UCSD-AML1 (cell line): ENCODE measurements at regions not wholly inside any gene's neighbourhood (a gene's known extent, or its start where the extent isn't known, plus 50 kb on each side); places are given as distances from the start of the nearest gene placed in this dataset.
"Not testable (repeated sequence)": the region's sequence is repeated elsewhere in the genome, so short reads cannot be mapped to it uniquely, and the experiment has no call there.

Experiments used
- DNase-seq: peaks from one replicate; lab custom pipeline; 2025; ENCODE audit not compliant: unreplicated experiment; lab: John Stamatoyannopoulos, UW

DNA sequence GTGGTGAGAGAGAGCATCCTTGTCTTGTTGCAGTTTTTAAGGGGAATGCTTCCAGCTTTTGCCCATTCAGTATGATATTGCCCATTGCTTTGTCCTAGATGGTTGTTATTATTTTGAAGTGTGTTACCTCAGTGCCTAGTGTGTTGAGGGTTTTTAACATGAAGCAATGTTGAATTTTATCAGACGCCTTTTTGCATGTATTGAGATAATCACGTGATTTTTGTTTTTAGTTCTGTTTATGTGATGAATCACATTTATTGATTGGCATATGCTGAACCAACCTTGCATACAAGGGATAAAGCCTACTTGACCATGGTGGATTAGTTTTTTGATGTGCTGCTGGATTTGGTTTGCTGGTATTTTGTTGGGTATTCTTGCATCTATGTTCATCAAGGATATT, 302.3 kb upstream of the G2E3 start:
- DNase-seq: no peak

DNA sequence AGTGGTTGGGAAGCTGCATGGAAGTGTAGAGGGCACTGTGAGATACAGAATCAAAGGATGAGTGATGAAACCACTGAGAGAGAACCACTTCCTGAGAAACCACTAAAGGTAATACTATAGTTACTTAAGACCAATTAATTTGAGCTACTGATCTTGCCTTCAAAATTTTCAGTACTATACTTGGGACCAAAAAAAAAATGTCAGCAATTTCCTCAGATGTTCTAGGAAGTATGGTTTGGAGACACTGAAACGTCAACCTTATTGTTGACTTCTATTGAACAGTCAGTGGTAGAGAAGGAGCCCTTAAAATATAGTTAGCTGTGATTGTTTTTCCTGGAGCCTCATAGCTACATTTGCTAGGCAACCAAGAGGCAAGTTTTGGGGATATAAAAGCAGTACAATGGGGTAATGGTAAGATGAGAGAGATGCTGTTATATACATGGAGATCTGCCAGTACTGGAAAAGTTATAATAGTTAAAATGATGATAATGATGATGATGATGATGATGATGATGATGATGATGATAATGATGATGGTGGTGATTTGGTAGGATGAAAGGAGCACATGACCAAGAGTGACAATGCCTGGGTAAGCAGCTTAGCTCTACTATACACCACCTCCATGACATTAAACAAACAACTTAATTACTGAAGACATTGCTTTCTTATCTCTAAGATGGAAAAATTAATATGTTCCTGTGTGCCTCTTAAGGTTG, 300.9 kb upstream of the G2E3 start:
- no peak for DNase-seq

DNA sequence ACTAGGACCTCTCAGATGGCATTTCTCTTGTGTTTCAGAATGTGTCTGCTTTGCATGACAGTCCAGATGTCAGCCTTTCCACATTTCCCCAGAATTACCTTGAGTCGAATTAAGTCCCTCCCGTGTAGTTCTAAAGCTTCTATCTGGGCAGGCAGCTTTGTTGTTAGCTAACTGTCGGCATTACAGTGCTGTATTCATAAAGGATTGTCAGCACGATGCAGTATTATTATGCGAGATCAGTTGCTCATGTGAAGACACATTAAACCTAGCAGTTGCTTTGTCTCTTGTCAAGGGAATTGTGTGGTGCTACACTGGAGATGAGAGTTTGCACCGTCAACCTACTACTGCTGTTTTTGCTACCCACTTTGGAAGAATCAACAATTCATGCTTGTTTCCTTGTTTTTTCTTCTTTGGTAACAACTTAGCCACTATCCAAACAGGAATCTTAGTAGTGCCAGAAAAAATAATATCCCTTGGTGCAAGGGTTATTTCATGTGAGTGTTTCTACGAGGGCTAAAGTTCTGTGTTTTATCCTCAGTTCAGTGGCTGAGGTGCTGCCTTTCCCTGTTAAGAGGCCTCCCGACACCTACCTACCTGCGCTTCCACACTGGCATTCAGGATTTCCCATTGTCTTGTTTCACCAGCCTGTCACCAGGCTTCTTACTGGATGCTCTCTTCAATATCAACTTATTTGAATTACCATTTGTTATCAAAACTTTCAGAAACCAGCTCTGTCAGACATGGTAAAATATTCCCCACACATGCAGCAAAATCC, 297.9 kb upstream of the G2E3 start:
- no peak for DNase-seq

DNA sequence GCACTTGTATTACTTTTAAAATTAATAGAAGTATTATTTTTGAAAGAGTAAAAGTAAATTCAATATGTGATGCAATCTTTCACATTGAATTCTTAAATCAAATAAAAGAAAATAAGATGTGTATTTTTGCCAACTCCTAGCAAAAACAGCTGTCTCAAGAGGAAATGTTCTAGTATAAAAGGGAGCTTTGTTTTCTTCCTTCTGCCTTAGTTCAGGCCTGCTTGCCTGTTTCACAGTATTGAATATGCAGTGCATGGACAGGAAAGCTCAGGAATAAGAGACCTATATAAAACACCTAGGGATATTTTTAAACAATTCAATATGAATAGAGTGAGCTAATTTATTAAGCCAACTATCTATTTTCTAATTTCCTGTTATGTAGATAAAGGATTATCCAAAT, 294.8 kb upstream of the G2E3 start:
- DNase-seq: no peak

DNA sequence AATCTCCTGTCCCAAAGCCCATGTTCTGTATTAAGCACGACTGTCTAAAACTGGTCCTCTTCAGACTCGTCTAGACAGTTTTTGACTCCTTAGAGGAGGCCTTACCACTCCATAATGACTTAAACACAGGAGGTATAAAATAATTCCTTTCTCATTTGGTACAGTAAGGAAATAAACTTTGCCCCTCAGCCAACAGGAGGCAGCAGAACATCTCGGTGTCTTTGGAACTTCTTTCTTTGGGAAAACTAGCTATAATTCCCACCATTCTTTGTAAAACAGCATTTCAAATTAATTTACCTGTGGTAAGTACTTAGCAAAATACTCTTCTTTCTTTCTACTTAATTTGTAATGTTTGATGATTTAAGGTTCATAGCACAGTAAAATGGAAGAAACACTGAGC, 292.7 kb upstream of the G2E3 start:
- DNase-seq: no peak

GRCh38 chr14:30267141-30267540, 291.8 kb upstream of the G2E3 start:
- DNase-seq: no peak

GRCh38 chr14:30270200-30271161, 288.5 kb upstream of the G2E3 start:
- peak; percentile 52 for DNase-seq

- DNase-seq: no peak
Measured at GRCh38 chr14:30271811-30272323, 287.1 kb upstream of the G2E3 start.

DNA sequence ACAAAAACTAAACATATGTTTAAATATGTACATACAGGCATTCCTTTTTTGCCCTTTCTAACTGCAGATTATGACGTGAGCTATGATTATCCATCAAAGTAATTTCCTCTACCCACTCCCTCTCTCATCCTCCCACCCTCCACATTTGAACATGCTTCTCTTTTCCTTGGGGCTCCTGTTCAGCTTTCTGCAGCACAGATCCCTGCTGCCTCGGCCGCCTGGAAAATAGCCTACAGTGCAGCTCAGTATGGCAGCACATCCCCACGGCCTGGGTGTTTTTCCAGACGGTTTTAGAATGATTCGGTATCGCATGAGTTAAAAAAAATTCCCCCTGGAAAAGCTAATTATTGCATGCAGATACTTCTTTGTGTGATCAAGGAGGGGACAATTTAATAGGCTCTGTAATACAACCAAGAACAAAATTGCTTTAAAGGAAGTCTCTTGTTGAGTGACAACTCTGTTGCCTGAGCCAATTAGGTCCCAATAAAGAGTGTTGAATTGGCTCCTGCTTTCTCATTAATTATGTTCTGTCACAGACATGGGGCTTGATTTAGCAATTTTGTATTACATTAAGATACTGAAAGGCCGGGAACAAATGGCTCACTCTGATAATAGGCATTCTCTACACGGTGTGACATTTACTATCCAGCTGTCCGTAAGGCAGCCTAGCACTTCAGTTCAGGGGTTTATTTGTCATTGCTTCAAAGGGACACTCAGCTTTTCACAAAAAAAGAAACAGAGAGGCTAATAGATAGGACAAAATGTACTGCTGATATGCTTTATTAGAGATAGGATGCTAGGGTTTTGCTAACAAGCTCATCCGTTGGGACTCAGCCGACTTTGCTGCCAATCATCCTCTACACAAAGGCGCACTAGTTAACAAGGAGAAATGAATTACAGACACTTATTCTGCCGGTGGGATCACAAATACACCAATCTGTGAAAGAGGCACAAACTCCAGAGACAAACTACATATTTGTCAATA, 285.8 kb upstream of the G2E3 start:
- no peak for DNase-seq

GRCh38 chr14:30275604-30276003, 283.4 kb upstream of the G2E3 start:
- DNase-seq: no peak

DNA sequence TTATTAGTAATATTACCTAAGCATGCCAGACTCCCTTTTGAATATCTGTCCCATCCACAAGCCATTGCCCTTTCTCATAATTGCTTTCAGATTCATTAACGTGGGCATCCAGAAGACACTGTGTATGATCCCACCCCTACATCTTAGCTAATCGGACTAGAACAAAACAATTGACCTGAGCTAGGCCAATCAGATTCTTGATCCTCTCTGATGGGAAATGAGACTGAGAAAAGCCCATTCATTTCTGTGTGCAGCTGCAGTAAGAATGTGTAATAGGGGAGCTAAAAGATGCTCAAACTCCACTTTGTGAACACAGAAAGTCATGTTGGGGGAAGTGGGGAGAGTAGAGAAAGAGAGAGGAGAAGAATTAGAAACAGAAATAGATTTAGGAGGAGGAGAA, 281.7 kb upstream of the G2E3 start:
- no peak for DNase-seq

DNA sequence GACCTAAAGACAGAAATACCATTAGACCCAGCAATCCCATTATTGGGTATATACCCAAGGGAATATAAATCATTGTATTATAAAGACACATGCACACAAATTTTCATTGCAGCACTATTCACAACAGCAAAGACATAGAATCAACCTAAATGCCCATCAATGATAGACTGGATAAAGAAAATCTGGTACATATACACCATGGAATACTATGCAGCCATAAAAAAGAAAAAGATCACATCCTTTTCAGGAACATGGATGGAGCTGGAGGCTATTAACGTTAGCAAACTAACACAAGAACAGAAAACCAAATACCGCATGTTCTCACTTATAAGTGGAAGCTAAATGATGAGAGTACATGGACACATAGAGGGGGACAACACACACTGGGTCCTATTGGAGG, 280.1 kb upstream of the G2E3 start:
- DNase-seq: not testable (repeated sequence)

DNA sequence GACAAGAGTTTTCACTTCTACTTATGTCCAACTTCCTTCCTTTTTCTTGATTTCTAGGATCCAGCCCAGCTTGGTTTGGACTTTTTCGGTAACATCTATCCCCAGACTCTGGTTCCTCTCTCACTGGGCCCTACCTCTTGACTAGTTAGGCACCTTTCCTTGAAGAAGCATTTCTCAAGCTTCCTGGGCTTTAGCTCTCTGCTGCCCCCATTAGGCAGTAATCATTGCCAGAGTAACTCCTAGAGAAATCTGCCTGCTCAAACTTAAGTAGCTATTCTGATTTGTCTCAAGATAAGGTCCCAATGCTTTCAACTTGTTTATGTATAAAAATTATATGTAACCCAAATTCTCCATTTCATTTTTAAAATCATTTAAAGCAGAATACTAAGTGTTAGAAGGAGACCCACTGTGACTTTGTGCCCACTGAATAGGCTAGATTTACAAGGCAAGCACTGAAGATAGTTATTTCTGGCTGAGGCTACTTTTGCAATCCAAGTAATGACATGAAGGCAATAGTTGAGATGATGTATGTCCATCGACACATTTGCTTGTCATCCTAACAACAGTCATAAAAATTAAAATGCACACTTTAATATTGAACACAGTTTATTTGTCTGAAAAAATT, 275.0 kb upstream of the G2E3 start:
- DNase-seq: no peak

DNA sequence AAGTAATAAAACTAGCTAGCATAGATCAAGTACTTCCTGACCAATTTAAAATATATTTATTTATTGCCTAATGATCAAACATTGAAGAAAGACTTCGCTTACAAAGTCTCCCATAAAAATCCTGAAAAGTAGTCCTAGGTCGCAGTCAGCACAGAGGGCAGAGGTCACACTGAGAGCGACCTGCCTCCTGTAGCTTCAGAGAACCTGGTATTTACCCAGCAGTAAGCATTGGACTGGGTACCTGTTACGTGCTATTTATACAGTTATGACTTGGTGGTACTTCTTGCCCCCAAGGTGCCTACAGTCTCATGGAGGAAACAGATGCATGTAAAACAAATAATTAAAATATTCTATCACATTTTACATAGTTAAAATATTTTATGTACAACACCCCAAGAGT, 274.1 kb upstream of the G2E3 start:
- no peak for DNase-seq

- no peak for DNase-seq
Measured at GRCh38 chr14:30287579-30288445, 271.1 kb upstream of the G2E3 start.

- no peak for DNase-seq
Measured at GRCh38 chr14:30290001-30290400, 269.0 kb upstream of the G2E3 start.

DNA sequence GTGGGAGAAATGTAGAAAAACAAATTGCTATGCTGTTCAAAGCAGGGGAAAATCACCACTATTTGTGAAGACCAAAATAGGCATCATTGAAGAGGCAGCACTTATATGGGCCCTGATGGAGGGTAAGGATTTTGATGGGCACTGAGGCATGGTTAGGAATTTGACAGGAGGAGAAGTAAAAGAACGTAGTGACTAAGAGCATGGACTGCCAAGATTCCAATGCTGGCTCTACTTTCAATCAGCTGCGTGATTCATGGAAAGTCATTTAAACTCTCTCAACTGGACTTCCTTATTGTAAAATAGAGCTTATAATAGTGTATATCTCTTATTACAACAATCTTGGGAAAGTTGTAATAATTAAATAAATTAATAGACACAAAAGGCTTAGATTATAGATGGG, 267.7 kb upstream of the G2E3 start:
- DNase-seq: no peak

GRCh38 chr14:30292541-30292940, 266.4 kb upstream of the G2E3 start:
- no peak for DNase-seq

- no peak for DNase-seq
Measured at GRCh38 chr14:30295980-30296379, 263.0 kb upstream of the G2E3 start.
